ENCODE measurements at regions not wholly inside any gene's neighbourhood (a gene's known extent, or its start where the extent isn't known, plus 50 kb on each side); places are given as distances from the start of the nearest gene placed in this dataset.

DNA sequence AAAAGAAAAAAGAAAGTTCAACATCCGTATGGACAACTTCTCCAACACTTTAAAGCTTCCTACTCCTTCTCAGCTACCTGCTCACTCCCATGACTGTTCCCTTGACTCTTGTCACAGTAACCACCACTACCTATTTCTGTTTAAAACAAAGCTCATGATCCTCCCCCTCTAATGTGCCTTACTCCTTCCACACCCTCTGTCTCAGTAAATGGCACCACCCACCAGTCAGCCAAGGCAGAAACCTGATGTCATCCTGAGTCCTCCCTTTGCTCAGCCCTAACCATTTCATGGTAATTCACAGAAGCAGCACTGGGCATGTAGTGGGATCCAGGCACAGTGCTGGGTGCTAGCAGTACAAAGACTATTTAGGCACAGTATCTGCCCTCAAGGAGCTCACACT, 63.0 kb upstream of the PPM1J start:
- WGBS, result 91% methylated on average over 1 of the region's 1 CpG
- H3K27me3 ChIP-seq (ENCODE audit: insufficient read depth, low read length), result no peaks in the 10 kb centered on the region

DNA sequence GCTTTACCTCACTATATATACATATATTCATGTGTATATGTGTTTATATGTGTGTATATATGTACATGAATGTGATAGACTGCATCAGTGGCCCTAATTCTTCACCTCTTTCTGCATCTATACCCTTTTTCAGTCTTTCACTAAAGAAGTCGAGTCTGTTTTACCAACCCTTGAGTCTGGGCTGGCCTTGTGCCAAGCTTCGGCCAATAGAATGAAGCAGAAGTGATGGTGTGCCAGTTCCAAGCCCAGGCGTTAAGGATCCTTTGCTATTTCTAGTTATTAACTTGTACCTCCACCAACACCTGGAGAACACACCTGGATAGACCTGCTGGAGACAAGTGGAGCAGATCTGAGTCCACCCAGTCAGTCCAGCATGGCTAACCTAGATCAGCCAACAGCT, 61.6 kb upstream of the PPM1J start:
- Histone ChIP-seq H3K9ac (ENCODE audit: low read depth, low read length) (no peak overlapping the region), H3K27ac (ENCODE audit: low read depth, low read length) (no peak overlapping the region), H3K36me3 (ENCODE audit: insufficient read depth, low read length) (no peaks in the 10 kb centered on the region), H3K27me3 (ENCODE audit: insufficient read depth, low read length) (no peaks in the 10 kb centered on the region), H3K4me3 (ENCODE audit: low read length) (no peak overlapping the region), H3K4me1 (ENCODE audit: insufficient read depth, low read length) (no peaks in the 10 kb centered on the region), H3K9me3 (ENCODE audit: insufficient read depth, low read depth, low read length) (0 out of 2 replicates have a peak, but pooled peaks cover 4% of the 10 kb centered on the region)
- WGBS, result 72% methylated on average over 3 of the region's 3 CpGs

More for the DNA sequence above, 63.0 kb upstream of the PPM1J start:
- Histone ChIP-seq H3K36me3 (ENCODE audit: insufficient read depth, low read length) (no peaks in the 10 kb centered on the region), H3K27ac (ENCODE audit: low read depth, low read length) (no peak overlapping the region), H3K9ac (ENCODE audit: low read depth, low read length) (no peak overlapping the region), H3K4me3 (ENCODE audit: low read length) (no peak overlapping the region), H3K4me1 (ENCODE audit: insufficient read depth, low read length) (no peaks in the 10 kb centered on the region), H3K9me3 (ENCODE audit: insufficient read depth, low read depth, low read length) (peaks cover 6% of the 10 kb centered on the region)

DNA sequence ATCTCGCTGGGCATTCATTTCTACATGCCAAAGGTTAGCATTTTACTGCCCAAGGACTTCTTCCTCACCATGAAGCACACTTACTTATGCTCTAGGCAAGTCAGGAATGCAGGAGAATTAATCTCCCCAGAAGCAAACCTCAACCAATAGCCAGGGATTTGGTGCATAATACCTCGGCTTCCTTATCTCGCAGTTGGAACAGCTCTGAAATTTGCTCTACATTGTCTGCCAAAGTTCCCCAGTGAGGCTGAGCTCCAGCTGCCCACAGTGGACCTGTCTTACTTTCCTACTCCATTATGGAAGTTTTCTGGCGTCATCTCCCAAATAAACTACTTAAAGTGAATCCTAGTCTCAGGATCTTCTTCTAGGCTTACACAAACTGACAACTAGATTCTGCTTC, 57.6 kb upstream of the PPM1J start:
- Histone ChIP-seq H3K9ac (ENCODE audit: low read depth, low read length) (no peak overlapping the region), H3K4me3 (ENCODE audit: low read length) (no peak overlapping the region), H3K36me3 (ENCODE audit: insufficient read depth, low read length) (no peaks in the 10 kb centered on the region), H3K4me1 (ENCODE audit: insufficient read depth, low read length) (no peaks in the 10 kb centered on the region), H3K9me3 (ENCODE audit: insufficient read depth, low read depth, low read length) (0 out of 2 replicates have a peak, but pooled peaks cover 4% of the 10 kb centered on the region), H3K27ac (ENCODE audit: low read depth, low read length) (no peak overlapping the region), H3K27me3 (ENCODE audit: insufficient read depth, low read length) (no peaks in the 10 kb centered on the region)
- 93% methylated on average over 4 of the region's 4 CpGs for WGBS

DNA sequence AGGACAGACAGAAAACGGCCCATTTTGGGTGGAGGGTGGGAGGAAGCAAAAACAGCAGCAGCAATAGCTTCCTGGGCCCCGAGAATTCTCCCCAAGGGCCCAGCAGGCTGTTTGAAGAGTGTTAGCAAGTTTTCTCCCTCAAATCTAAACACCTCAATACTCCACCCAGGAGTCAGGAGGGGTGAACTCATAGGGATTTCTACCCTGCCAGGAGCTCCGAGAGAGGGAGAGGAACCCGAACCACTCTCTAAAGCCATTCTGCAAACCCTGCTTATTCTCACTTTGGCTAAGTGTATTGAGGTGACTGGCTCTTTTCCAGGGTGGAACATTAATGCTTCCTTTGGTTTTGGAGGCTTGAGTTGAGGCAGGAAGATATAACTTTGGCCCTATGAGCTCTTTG, 55.6 kb upstream of the PPM1J start:
- Histone ChIP-seq H3K4me1 (ENCODE audit: insufficient read depth, low read length) (no peaks in the 10 kb centered on the region), H3K4me3 (ENCODE audit: low read length) (no peak overlapping the region), H3K36me3 (ENCODE audit: insufficient read depth, low read length) (no peaks in the 10 kb centered on the region), H3K27ac (ENCODE audit: low read depth, low read length) (no peak overlapping the region), H3K9me3 (ENCODE audit: insufficient read depth, low read depth, low read length) (0 out of 2 replicates have a peak, but pooled peaks cover 4% of the 10 kb centered on the region), H3K27me3 (ENCODE audit: insufficient read depth, low read length) (no peaks in the 10 kb centered on the region), H3K9ac (ENCODE audit: low read depth, low read length) (no peak overlapping the region)
- 89% methylated on average over 3 of the region's 4 CpGs for WGBS

DNA sequence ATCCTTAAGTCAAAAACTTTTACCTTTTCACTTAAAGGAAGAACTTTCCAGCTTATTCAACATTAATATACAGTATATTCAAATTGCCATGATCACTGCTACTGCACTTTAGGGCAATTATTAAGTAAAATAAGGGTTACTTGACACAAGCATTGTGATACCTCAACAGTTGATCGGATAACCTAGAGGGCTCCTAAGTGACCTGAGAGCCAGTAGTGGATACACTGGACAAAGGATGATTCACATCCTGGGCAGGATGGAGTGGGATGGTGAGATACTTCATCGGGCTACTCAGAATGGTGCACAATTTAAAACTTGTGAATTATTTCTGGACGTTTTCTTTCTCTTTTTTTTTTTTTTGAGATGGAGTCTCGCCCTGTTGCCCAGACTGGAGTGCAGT, 54.5 kb upstream of the PPM1J start:
- no peaks in the 10 kb centered on the region for H3K27me3 ChIP-seq (ENCODE audit: insufficient read depth, low read length)
- WGBS, result 79% methylated on average over 4 of the region's 4 CpGs

GRCh38 chr1:112767646-112768045, 52.5 kb upstream of the PPM1J start:
- H3K36me3 ChIP-seq (ENCODE audit: insufficient read depth, low read length), result no peaks in the 10 kb centered on the region
- H3K4me1 ChIP-seq (ENCODE audit: insufficient read depth, low read length), result peaks cover 4% of the 10 kb centered on the region; the same call in 1 of the 2 replicates
- WGBS, result 89% methylated on average over 3 of the region's 3 CpGs
- no peak overlapping the region for H3K4me3 ChIP-seq (ENCODE audit: low read length)
- H3K9ac ChIP-seq (ENCODE audit: low read depth, low read length), result no peak overlapping the region
- H3K27ac ChIP-seq (ENCODE audit: low read depth, low read length), result no peak overlapping the region
- 0 out of 2 replicates have a peak, but pooled peaks cover under 1% of the 10 kb centered on the region for H3K9me3 ChIP-seq (ENCODE audit: insufficient read depth, low read depth, low read length)
- no peaks in the 10 kb centered on the region for H3K27me3 ChIP-seq (ENCODE audit: insufficient read depth, low read length)

More for the DNA sequence above, 54.5 kb upstream of the PPM1J start:
- Histone ChIP-seq H3K27ac (ENCODE audit: low read depth, low read length) (no peak overlapping the region), H3K9ac (ENCODE audit: low read depth, low read length) (no peak overlapping the region), H3K4me3 (ENCODE audit: low read length) (no peak overlapping the region), H3K9me3 (ENCODE audit: insufficient read depth, low read depth, low read length) (0 out of 2 replicates have a peak, but pooled peaks cover 4% of the 10 kb centered on the region), H3K4me1 (ENCODE audit: insufficient read depth, low read length) (no peaks in the 10 kb centered on the region), H3K36me3 (ENCODE audit: insufficient read depth, low read length) (no peaks in the 10 kb centered on the region)
